Kasumi-1 (cell line): ENCODE measurements at regions not wholly inside any gene's neighbourhood (a gene's known extent, or its start where the extent isn't known, plus 50 kb on each side); places are given as distances from the start of the nearest gene placed in this dataset.

Experiments used
- DNase-seq, 2 experiments: peaks; one replicate each; lab custom pipeline; 2025; lab: John Stamatoyannopoulos, UW

DNA sequence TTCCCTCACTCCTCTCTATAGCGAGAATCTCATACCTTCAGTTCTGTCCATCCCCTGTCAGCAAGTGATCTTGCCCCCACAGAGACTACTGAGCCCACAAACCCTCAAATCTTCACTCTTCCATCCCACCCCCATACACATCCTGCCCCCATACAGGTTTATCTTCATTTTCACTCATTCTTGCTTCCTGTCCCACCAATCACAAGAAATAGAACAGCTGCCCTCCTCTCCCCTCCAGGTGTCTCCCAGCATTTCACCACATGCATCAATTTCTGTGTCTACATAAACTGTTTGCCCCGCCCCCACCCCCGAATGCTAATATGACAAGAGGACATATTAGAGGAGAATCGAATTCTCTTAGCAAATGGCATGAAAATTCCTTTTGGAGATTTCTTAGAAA, 54.9 kb upstream of the CARMIL1 start:
- DNase-seq, result no peak

DNA sequence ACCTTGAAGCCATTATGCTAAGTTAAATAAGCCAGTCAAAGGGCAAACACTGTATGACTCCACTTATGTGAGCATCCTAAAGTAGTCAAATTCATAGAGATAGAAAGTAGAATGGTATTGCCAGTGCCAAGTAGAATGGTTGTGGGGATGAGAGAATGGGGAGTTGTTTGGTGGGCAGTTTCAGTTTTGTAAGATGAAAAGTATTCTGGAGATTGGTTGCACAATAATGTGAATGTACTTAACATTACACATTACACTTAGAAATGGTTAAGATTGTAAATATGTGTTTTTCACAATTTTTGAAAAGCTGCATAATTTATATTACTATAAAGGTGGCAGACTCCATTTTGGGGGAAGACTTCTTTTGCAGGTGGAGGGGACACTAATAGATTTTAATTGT, 51.3 kb upstream of the CARMIL1 start:
- DNase-seq, result no peak
